H1 (cell line): ENCODE measurements at regions not wholly inside any gene's neighbourhood (a gene's known extent, or its start where the extent isn't known, plus 50 kb on each side); places are given as distances from the start of the nearest gene placed in this dataset.

Experiments used
- CTCF ChIA-PET: fragments of 300-600 bp; sonication (Branson Sonifier 250); formaldehyde crosslinking; loops from one replicate; lab custom pipeline; 2021; ENCODE audit not compliant: partially characterized antibody; lab: Charles Lee
- POLR2A ChIA-PET: fragments of 300-600 bp; sonication (Branson Sonifier 250); formaldehyde crosslinking; loops from one replicate; lab custom pipeline; 2021; ENCODE audit warnings: inconsistent platforms; ENCODE audit not compliant: partially characterized antibody; lab: Charles Lee
- DNase-seq, 2 experiments: peaks; one replicate each; pipeline versions ENCODE4 v3.0.0 to v3.0.0-alpha.2; 2010 to 2022; ENCODE audit warnings: low spot score in 2 of 2, low read depth in 1 of 2, mixed read lengths in 1 of 2
- FAIRE-seq: peaks from 2 replicates; lab custom pipeline; 2011; peaks lifted over from hg19 to GRCh38; lab: Jason Lieb, UNC
- H2AFZ ChIP-seq: 2 replicates; pipeline ENCODE4 v1.8.1; 2012; ENCODE audit warnings: low read length, inconsistent platforms
- H2AK5ac ChIP-seq: 2 replicates; pipeline ENCODE4 v1.6.1; 2013; ENCODE audit warnings: low read depth, low read length
- H2BK120ac ChIP-seq: replicated peaks from 2 replicates; pipeline ENCODE3; 2013; ENCODE audit warnings: low read depth, low read length, inconsistent platforms
- H2BK12ac ChIP-seq: 2 replicates; pipeline ENCODE4 v1.6.1; 2013; ENCODE audit warnings: low read depth, low read length
- H2BK15ac ChIP-seq: 2 replicates; pipeline ENCODE4 v1.6.1; 2013; ENCODE audit warnings: low read length
- H2BK20ac ChIP-seq: 2 replicates; pipeline ENCODE4 v1.6.1; 2013; ENCODE audit warnings: low read length
- H2BK5ac ChIP-seq: 2 replicates; pipeline ENCODE4 v1.6.1; 2013; ENCODE audit warnings: low read depth, low read length
- H3K14ac ChIP-seq: 2 replicates; pipeline ENCODE4 v1.6.1; 2013; ENCODE audit warnings: inconsistent platforms; ENCODE audit not compliant: insufficient read length
- H3K18ac ChIP-seq: 2 replicates; pipeline ENCODE4 v1.6.1; 2013; ENCODE audit warnings: low read length; ENCODE audit errors: extremely low read depth
- H3K23ac ChIP-seq: 2 replicates; pipeline ENCODE4 v1.6.1; 2013; ENCODE audit warnings: inconsistent platforms; ENCODE audit not compliant: insufficient read length
- H3K23me2 ChIP-seq: 2 replicates; pipeline ENCODE4 v1.6.1; 2013; ENCODE audit warnings: low read depth, low read length
- H3K27ac ChIP-seq: 2 replicates; pipeline ENCODE4 v1.6.1; 2011; ENCODE audit warnings: low read depth, low read length, inconsistent platforms
- H3K27me3 ChIP-seq, 4 experiments: replicated peaks in 1 of 4; 1 replicate in 1 of 4; 2 replicates in 3 of 4; pipeline versions ENCODE4 v1.6.1 to v1.8.1; 2011 to 2013; ENCODE audit warnings: low read length in 3 of 4, mild to moderate bottlenecking in 3 of 4, inconsistent platforms in 2 of 4, mixed read lengths in 2 of 4, moderate library complexity in 1 of 4; ENCODE audit not compliant: control insufficient read depth in 3 of 4, insufficient read depth in 3 of 4; ENCODE audit errors: extremely low read depth in 1 of 4
- H3K36me3 ChIP-seq, 4 experiments: 2 replicates each; pipeline versions ENCODE4 v1.6.1 to v1.8.1; 2011 to 2013; ENCODE audit warnings: mild to moderate bottlenecking in 4 of 4, low read length in 3 of 4, moderate library complexity in 2 of 4, control low read depth in 1 of 4, inconsistent platforms in 1 of 4; ENCODE audit not compliant: insufficient read depth in 4 of 4, control insufficient read depth in 2 of 4
- H3K4ac ChIP-seq: replicated peaks from 2 replicates; pipeline ENCODE3; 2013; ENCODE audit warnings: low read length, low read depth, mixed read lengths, inconsistent platforms; ENCODE audit not compliant: insufficient read length
- H3K4me1 ChIP-seq, 4 experiments: replicated peaks in 1 of 4; 1 replicate in 1 of 4; 2 replicates in 3 of 4; pipeline versions ENCODE4 v1.6.1 to v1.8.1; 2011 to 2013; ENCODE audit warnings: low read length in 3 of 4, inconsistent platforms in 2 of 4, mixed read lengths in 1 of 4; ENCODE audit not compliant: insufficient read depth in 4 of 4, control insufficient read depth in 3 of 4
- H3K4me2 ChIP-seq, 2 experiments: 2 replicates each; pipeline versions ENCODE4 v1.6.1 to v1.8.1; 2011 to 2013; ENCODE audit warnings: low read depth in 2 of 2, low read length in 2 of 2, control low read depth in 1 of 2, inconsistent platforms in 1 of 2, mild to moderate bottlenecking in 1 of 2; ENCODE audit not compliant: insufficient read depth in 1 of 2
- H3K4me3 ChIP-seq, 4 experiments: fragments of 200-600, 300-600 bp in 1 of 4; sonication (generic), shearing (Covaris generic), sonication (Bioruptor Twin) in 1 of 4; 2 replicates each; pipeline versions ENCODE4 v1.5.1 to v1.8.1; 2011 to 2016; ENCODE audit warnings: low read length in 4 of 4, low read depth in 3 of 4, control low read depth in 2 of 4, inconsistent platforms in 2 of 4, mild to moderate bottlenecking in 2 of 4, mixed read lengths in 1 of 4, moderate library complexity in 1 of 4; ENCODE audit not compliant: insufficient read depth in 2 of 4; ENCODE audit errors: extremely low read depth in 1 of 4
- H3K56ac ChIP-seq: replicated peaks from 2 replicates; pipeline ENCODE3; 2013; ENCODE audit warnings: low read depth, mild to moderate bottlenecking, mixed read lengths, low read length, inconsistent platforms; ENCODE audit not compliant: insufficient read length
- H3K79me1 ChIP-seq: 2 replicates; pipeline ENCODE4 v1.6.1; 2013; ENCODE audit warnings: low read depth, low read length, control low read depth
- H3K79me2 ChIP-seq, 2 experiments: 2 replicates each; pipeline versions ENCODE4 v1.6.1 to v1.8.1; 2012 to 2013; ENCODE audit warnings: low read length in 2 of 2, mild to moderate bottlenecking in 2 of 2, inconsistent platforms in 1 of 2; ENCODE audit not compliant: insufficient read depth in 2 of 2, control insufficient read depth in 1 of 2
- H3K9ac ChIP-seq, 4 experiments: replicated peaks in 1 of 4; 1 replicate in 1 of 4; 2 replicates in 3 of 4; pipeline versions ENCODE4 v1.6.1 to v1.8.1; 2011 to 2013; ENCODE audit warnings: low read depth in 3 of 4, low read length in 3 of 4, control low read depth in 2 of 4, mild to moderate bottlenecking in 2 of 4, moderate library complexity in 2 of 4, inconsistent platforms in 1 of 4; ENCODE audit errors: extremely low read depth in 1 of 4
- H3K9me3 ChIP-seq, 2 experiments: 2 replicates each; pipeline versions ENCODE4 v1.6.1 to v1.8.1; 2012 to 2013; ENCODE audit warnings: mild to moderate bottlenecking in 2 of 2, moderate library complexity in 2 of 2, control low read depth in 1 of 2, inconsistent platforms in 1 of 2, low read depth in 1 of 2, low read length in 1 of 2, mixed read lengths in 1 of 2; ENCODE audit not compliant: insufficient read depth in 2 of 2
- H4K20me1 ChIP-seq, 2 experiments: replicated peaks in 1 of 2; 2 replicates each; pipeline versions ENCODE3 to v1.8.1; 2011 to 2013; ENCODE audit warnings: inconsistent platforms in 2 of 2, low read length in 2 of 2, mild to moderate bottlenecking in 1 of 2; ENCODE audit not compliant: insufficient read depth in 2 of 2, control insufficient read depth in 1 of 2
- H4K5ac ChIP-seq: 2 replicates; pipeline ENCODE4 v1.6.1; 2013; ENCODE audit warnings: low read length, low read depth, mixed read lengths, inconsistent platforms; ENCODE audit not compliant: insufficient read length
- H4K8ac ChIP-seq: 2 replicates; pipeline ENCODE4 v1.8.0; 2013; ENCODE audit warnings: mild to moderate bottlenecking, moderate library complexity, low read length, inconsistent platforms; ENCODE audit not compliant: insufficient read depth; ENCODE audit errors: extremely low read depth
- H4K91ac ChIP-seq: replicated peaks from 2 replicates; pipeline ENCODE3; 2013; ENCODE audit warnings: low read length, mixed read lengths, inconsistent platforms; ENCODE audit not compliant: insufficient read length
- ASH2L ChIP-seq: fragments of 200-600, 300-600 bp; sonication (generic); IDR thresholded peaks from one replicate; pipeline ENCODE4 v1.7.1; 2017; ENCODE audit warnings: low read length
- KDM1A ChIP-seq: fragments of 200-600, 300-600 bp; sonication (generic); IDR thresholded peaks from 2 replicates; pipeline ENCODE4 v1.7.1; 2016; ENCODE audit warnings: mild to moderate bottlenecking, low read length, borderline replicate concordance
- RBBP5 ChIP-seq: IDR thresholded peaks from 2 replicates; pipeline ENCODE4 v1.7.1; 2012; ENCODE audit warnings: low read depth, mild to moderate bottlenecking, inconsistent platforms, low read length, moderate library complexity, borderline replicate concordance
- WGBS, 2 experiments: shearing (Covaris generic) in 1 of 2; methylation state at CpG; one replicate each; pipeline versions ENCODE4 v1.1.6 to v1.1.7; 2013 to 2015; ENCODE audit warnings: low lambda C conversion rate in 2 of 2, mixed read lengths in 2 of 2, inconsistent platforms in 1 of 2, low coverage in 1 of 2, missing lambda C conversion rate in 1 of 2; ENCODE audit not compliant: insufficient replicate concordance in 2 of 2, insufficient coverage in 1 of 2, insufficient read length in 1 of 2; ENCODE audit errors: extremely low coverage in 1 of 2, missing lambda C conversion rate in 1 of 2; 5-methylcytosine and 5-hydroxymethylcytosine counted together
- TF ChIP-seq, protein P1 (sequence below), 3 experiments: IDR thresholded peaks; 1 replicate in 2 of 3; 2 replicates in 1 of 3; pipeline versions ENCODE4 v1.5.1 to v1.6.1; 2011; ENCODE audit warnings: low read length in 3 of 3, mild to moderate bottlenecking in 3 of 3, inconsistent platforms in 2 of 3, low read depth in 1 of 3, moderate library complexity in 1 of 3; ENCODE audit not compliant: insufficient read depth in 1 of 3; ENCODE audit errors: control extremely low read depth in 1 of 3

DNA sequence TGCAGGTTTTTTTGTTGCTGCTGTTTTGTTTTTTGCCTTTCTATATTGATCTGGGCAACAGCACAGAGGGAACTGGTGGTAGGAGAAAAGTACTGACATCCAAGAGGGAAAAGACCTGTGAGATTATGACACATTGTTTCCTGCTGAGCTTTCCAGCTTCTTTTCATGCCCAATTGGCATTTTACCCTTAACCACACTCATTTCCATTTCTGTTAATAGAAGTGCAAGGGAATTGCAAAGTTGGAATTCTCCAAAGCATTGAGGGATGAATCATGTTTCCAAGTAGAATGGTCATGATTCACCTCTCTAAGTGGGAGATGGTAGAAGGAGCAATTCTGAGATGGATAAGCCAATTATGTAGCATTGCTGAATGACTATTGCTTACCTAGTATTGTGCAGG, 161.5 kb downstream of the PPARGC1A start (continued):
- TF ChIP-seq ASH2L = no peak

DNA sequence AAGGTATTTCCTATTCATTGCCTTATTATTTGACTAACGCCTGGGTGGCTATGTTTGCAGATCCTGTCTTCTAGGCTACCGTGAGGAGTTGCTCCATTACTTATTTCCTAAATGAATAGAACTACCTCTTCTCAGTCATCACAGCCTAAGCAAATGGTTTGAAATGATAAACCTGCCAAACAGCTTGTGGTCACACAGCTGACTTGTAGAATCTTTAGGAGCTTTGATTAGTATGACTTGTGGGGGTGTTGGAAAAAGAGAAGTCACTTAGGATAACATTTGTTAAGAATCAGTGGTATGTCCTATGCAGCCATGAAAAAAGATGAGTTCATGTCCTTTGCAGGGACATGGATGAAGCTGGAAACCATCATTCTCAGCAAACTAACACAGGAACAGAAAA, 169.3 kb downstream of the PPARGC1A start:
- H4K5ac ChIP-seq = no peak overlapping the region
- no peaks in the 10 kb centered on the region for H3K27me3 ChIP-seq
- H2AK5ac ChIP-seq = no peak overlapping the region
- FAIRE-seq = no peak
- H3K4me3 ChIP-seq = no peak overlapping the region
- no peak overlapping the region for H2BK12ac ChIP-seq
- no peak overlapping the region for H4K8ac ChIP-seq
- no peaks in the 10 kb centered on the region for H3K36me3 ChIP-seq
- no peak overlapping the region for H4K91ac ChIP-seq
- no peak overlapping the region for H3K23ac ChIP-seq
- H2BK15ac ChIP-seq = no peak overlapping the region
- no peak overlapping the region for H3K4ac ChIP-seq
- 83% methylated on average over 2 of the region's 2 CpGs; no CpG with 5 or more reads in 1 of the 2 experiments for WGBS, 2 experiments
- no peaks in the 10 kb centered on the region for H3K4me1 ChIP-seq
- TF ChIP-seq RBBP5 (no peak), KDM1A (no peak)
- TF ChIP-seq, protein P1, sequence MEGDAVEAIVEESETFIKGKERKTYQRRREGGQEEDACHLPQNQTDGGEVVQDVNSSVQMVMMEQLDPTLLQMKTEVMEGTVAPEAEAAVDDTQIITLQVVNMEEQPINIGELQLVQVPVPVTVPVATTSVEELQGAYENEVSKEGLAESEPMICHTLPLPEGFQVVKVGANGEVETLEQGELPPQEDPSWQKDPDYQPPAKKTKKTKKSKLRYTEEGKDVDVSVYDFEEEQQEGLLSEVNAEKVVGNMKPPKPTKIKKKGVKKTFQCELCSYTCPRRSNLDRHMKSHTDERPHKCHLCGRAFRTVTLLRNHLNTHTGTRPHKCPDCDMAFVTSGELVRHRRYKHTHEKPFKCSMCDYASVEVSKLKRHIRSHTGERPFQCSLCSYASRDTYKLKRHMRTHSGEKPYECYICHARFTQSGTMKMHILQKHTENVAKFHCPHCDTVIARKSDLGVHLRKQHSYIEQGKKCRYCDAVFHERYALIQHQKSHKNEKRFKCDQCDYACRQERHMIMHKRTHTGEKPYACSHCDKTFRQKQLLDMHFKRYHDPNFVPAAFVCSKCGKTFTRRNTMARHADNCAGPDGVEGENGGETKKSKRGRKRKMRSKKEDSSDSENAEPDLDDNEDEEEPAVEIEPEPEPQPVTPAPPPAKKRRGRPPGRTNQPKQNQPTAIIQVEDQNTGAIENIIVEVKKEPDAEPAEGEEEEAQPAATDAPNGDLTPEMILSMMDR (IDR thresholded peaks at IDR 0.05; ENCODE audit: control extremely low read depth in 1 of 3, insufficient read depth in 1 of 3, low read depth in 1 of 3, low read length in 3 of 3) = no peak
- H2BK20ac ChIP-seq = no peak overlapping the region
- no peak overlapping the region for H3K56ac ChIP-seq
- no peak overlapping the region for H3K9ac ChIP-seq
- H3K18ac ChIP-seq = no peak overlapping the region
- H3K9me3 ChIP-seq = no peaks in the 10 kb centered on the region
- no peaks in the 10 kb centered on the region for H4K20me1 ChIP-seq
- H3K4me2 ChIP-seq = no peak overlapping the region
- no peak for DNase-seq
- H2BK120ac ChIP-seq = no peak overlapping the region
- no peak overlapping the region for H2AFZ ChIP-seq
- ChIA-PET POLR2A (no interaction called here), CTCF (interaction anchor here (0.9 to 5.3 kb wide), 2 partner anchors 351 to 359 kb away, joined by 3 to 22 read pairs; no protein-coding TSS in a partner anchor)
- no peak overlapping the region for H3K27ac ChIP-seq
- H3K23me2 ChIP-seq = no peaks in the 10 kb centered on the region
- H3K14ac ChIP-seq = no peak overlapping the region
- H3K79me2 ChIP-seq = no peaks in the 10 kb centered on the region
- H3K79me1 ChIP-seq = no peaks in the 10 kb centered on the region
- no peak overlapping the region for H2BK5ac ChIP-seq
